Left renal cortex interstitium (tissue), 4 donors: ENCODE measurements at regions not wholly inside any gene's neighbourhood (a gene's known extent, or its start where the extent isn't known, plus 50 kb on each side); places are given as distances from the start of the nearest gene placed in this dataset.

Experiments
- DNase-seq, 4 donors: peaks; one replicate each; pipeline ENCODE4 v3.0.0-alpha.2; 2013; ENCODE audit warnings: low read depth in 4 of 4, low spot score in 2 of 4, missing footprints in 1 of 4

GRCh38 chr7:19872094-19872493 is 98.7 kb upstream of the TMEM196 start:
- no peak for DNase-seq

GRCh38 chr7:19871102-19871501 is 97.7 kb upstream of the TMEM196 start:
- no peak for DNase-seq

GRCh38 chr7:19869979-19870378 is 96.6 kb upstream of the TMEM196 start:
- no peak for DNase-seq

- no peak for DNase-seq
Observed at GRCh38 chr7:19853261-19853832, 79.9 kb upstream of the TMEM196 start.

GRCh38 chr7:19852192-19852591 is 78.8 kb upstream of the TMEM196 start:
- no peak for DNase-seq

GRCh38 chr7:19851504-19851903 is 78.1 kb upstream of the TMEM196 start:
- no peak for DNase-seq

GRCh38 chr7:19834566-19834965 is 61.1 kb upstream of the TMEM196 start:
- no peak for DNase-seq

GRCh38 chr7:19830604-19831003 is 57.2 kb upstream of the TMEM196 start:
- no peak for DNase-seq
